Endothelial cell of umbilical vein (primary cell): ENCODE measurements at regions not wholly inside any gene's neighbourhood (a gene's known extent, or its start where the extent isn't known, plus 50 kb on each side); places are given as distances from the start of the nearest gene placed in this dataset.

ENCODE experiments used
- BruUV-seq: library from RNA; stranded (reverse); fragments of 400-500 nt; replicated peaks from 2 replicates; lab custom pipeline; 2021; lab: Mats Ljungman, UMichigan
- CTCF ChIA-PET: fragments of 300-600, 350-600 bp; sonication (Branson Sonifier 250); formaldehyde crosslinking; loops from one replicate; lab custom pipeline; 2021; ENCODE audit warnings: antibody characterized with exemption, inconsistent platforms; lab: Charles Lee
- POLR2A ChIA-PET: fragments of 300-600, 350-600 bp; sonication (Branson Sonifier 250); formaldehyde crosslinking; loops from one replicate; lab custom pipeline; 2021; ENCODE audit warnings: antibody characterized with exemption, inconsistent platforms; lab: Charles Lee
- DNase-seq: peaks from one replicate; pipeline ENCODE4 v3.0.0-alpha.2; 2011; ENCODE audit warnings: low read depth, low spot score
- FAIRE-seq: peaks from 2 replicates; lab custom pipeline; 2011; peaks lifted over from hg19 to GRCh38; lab: Jason Lieb, UNC
- H2AFZ ChIP-seq: 2 replicates; pipeline ENCODE4 v1.6.0; 2012; ENCODE audit warnings: low read depth, low read length, control low read depth, inconsistent platforms
- H3K27ac ChIP-seq: 2 replicates; pipeline ENCODE4 v1.5.1; 2011; ENCODE audit warnings: low read depth, mild to moderate bottlenecking, control low read depth, low read length, moderate library complexity; ENCODE audit not compliant: insufficient read depth
- H3K27me3 ChIP-seq, 2 experiments: 2 replicates each; pipeline versions ENCODE4 v1.6.0 to v1.6.1; 2011; ENCODE audit warnings: low read length in 2 of 2, mixed read lengths in 1 of 2; ENCODE audit not compliant: control insufficient read depth in 2 of 2, insufficient read depth in 2 of 2
- H3K36me3 ChIP-seq, 2 experiments: 2 replicates in 1 of 2; 3 replicates in 1 of 2; pipeline ENCODE4 v1.5.1; 2011; ENCODE audit warnings: low read length in 2 of 2, mild to moderate bottlenecking in 1 of 2, moderate library complexity in 1 of 2; ENCODE audit not compliant: control insufficient read depth in 2 of 2, insufficient read depth in 2 of 2; ENCODE audit errors: extremely low read depth in 1 of 2
- H3K4me1 ChIP-seq: 3 replicates; pipeline ENCODE4 v1.5.1; 2011; ENCODE audit warnings: mild to moderate bottlenecking, low read length; ENCODE audit not compliant: control insufficient read depth, insufficient read depth; ENCODE audit errors: extremely low read depth
- H3K4me2 ChIP-seq: 2 replicates; pipeline ENCODE4 v1.6.1; 2011; ENCODE audit warnings: low read length, control low read depth, mixed read lengths; ENCODE audit not compliant: insufficient read depth
- H3K4me3 ChIP-seq, 3 experiments: fragments of 200-600 bp in 1 of 3; sonication (generic), shearing (Covaris generic) in 1 of 3; replicated peaks in 1 of 3; 2 replicates each; pipeline ENCODE4 v1.5.1; 2011 to 2016; ENCODE audit warnings: control low read depth in 3 of 3, low read length in 3 of 3, mild to moderate bottlenecking in 2 of 3, inconsistent platforms in 1 of 3, low read depth in 1 of 3, moderate library complexity in 1 of 3; ENCODE audit not compliant: insufficient read depth in 1 of 3
- H3K79me2 ChIP-seq: 2 replicates; pipeline ENCODE4 v1.6.0; 2012; ENCODE audit warnings: low read length, inconsistent platforms; ENCODE audit not compliant: control insufficient read depth, insufficient read depth
- H3K9ac ChIP-seq: replicated peaks from 2 replicates; pipeline ENCODE3; 2011; ENCODE audit warnings: low read length, control low read depth; ENCODE audit not compliant: insufficient read depth; ENCODE audit errors: extremely low read depth
- H3K9me1 ChIP-seq: replicated peaks from 3 replicates; pipeline ENCODE4 v1.6.0; 2011; ENCODE audit warnings: mild to moderate bottlenecking, low read length; ENCODE audit not compliant: control insufficient read depth, insufficient read depth; ENCODE audit errors: extremely low read depth
- H3K9me3 ChIP-seq: replicated peaks from 2 replicates; pipeline ENCODE4 v1.5.1; 2012; ENCODE audit warnings: low read length, inconsistent platforms; ENCODE audit not compliant: control insufficient read depth, insufficient read depth
- H4K20me1 ChIP-seq: replicated peaks from 2 replicates; pipeline ENCODE3; 2011; ENCODE audit warnings: mild to moderate bottlenecking, low read length; ENCODE audit not compliant: control insufficient read depth, insufficient read depth; ENCODE audit errors: extremely low read depth
- EZH2 ChIP-seq: IDR thresholded peaks from 2 replicates; pipeline ENCODE4 v1.6.1; 2012; ENCODE audit warnings: borderline replicate concordance, low read depth, mild to moderate bottlenecking, moderate library complexity, low read length, inconsistent platforms; ENCODE audit not compliant: severe bottlenecking
- FOS ChIP-seq: IDR thresholded peaks from 2 replicates; pipeline ENCODE4 v1.6.1; 2011; ENCODE audit warnings: mild to moderate bottlenecking, low read length, moderate library complexity, borderline replicate concordance; ENCODE audit not compliant: insufficient read depth
- GATA2 ChIP-seq: IDR thresholded peaks from 2 replicates; pipeline ENCODE4 v1.7.0; 2011; ENCODE audit warnings: low read depth, mild to moderate bottlenecking, moderate library complexity, mixed read lengths, low read length; ENCODE audit not compliant: insufficient read length, insufficient read depth
- JUN ChIP-seq: IDR thresholded peaks from 2 replicates; pipeline ENCODE4 v1.6.1; 2011; ENCODE audit warnings: borderline replicate concordance, low read depth; ENCODE audit not compliant: insufficient read length, insufficient read depth
- MYC ChIP-seq: IDR thresholded peaks from one replicate; pipeline ENCODE4 v1.6.1; 2011; ENCODE audit warnings: mild to moderate bottlenecking, low read depth, low read length
- POLR2A ChIP-seq: IDR thresholded peaks from 2 replicates; pipeline ENCODE4 v1.6.1; 2012; ENCODE audit warnings: low read depth, mild to moderate bottlenecking, control low read depth, low read length
- POLR2AphosphoS5 ChIP-seq: IDR thresholded peaks from 2 replicates; pipeline ENCODE4 v1.6.1; 2012; ENCODE audit warnings: low read depth, mild to moderate bottlenecking, control low read depth, low read length, moderate library complexity; ENCODE audit not compliant: insufficient read depth
- dilution Hi-C: fragments of 300-500 bp; cut with MboI; formaldehyde crosslinking; loops from one replicate; pipeline ENCODE4 v1.15.0; 2019; ENCODE audit warnings: low sequenced_read_pairs; ENCODE audit not compliant: extremely low pct_ligation_motif_present
- intact Hi-C: fragments of 100-400 bp; cut with micrococcal nuclease; formaldehyde crosslinking; loops from one replicate; pipeline ENCODE4 v1.10.0; 2022
- TF ChIP-seq, protein P1 (sequence below): IDR thresholded peaks from 2 replicates; pipeline ENCODE4 v1.6.1; 2011; ENCODE audit not compliant: insufficient read depth, insufficient read length
- TF ChIP-seq, protein P2 (sequence below), 2 donors: IDR thresholded peaks; 1 replicate in 1 of 2; 2 replicates in 1 of 2; pipeline ENCODE4 v1.5.1; 2011; ENCODE audit warnings: low read length in 2 of 2, mild to moderate bottlenecking in 2 of 2, moderate library complexity in 2 of 2, control low read depth in 1 of 2, inconsistent platforms in 1 of 2, low read depth in 1 of 2; ENCODE audit not compliant: insufficient read depth in 1 of 2; ENCODE audit errors: extremely low read depth in 1 of 2

DNA sequence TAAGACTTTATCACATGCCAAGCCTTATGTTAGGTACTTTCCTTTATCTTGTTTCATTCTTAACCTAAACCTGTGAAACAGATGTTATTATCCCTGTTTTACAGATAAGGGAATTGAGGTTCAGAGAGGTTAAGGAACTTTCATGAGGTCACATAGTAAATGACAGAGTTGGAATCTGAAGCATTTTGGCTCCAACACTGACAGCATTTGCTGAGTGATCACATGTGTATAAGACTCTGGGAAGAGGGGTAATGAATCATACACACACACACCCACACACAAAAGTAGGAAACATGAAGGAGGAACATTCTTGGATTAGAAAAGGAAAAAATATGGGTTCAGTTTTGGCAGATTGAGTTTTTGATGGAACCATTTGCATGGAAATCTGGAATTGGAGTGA lies 212.5 kb downstream of the GJA1 start:
- no peak for FAIRE-seq

DNA sequence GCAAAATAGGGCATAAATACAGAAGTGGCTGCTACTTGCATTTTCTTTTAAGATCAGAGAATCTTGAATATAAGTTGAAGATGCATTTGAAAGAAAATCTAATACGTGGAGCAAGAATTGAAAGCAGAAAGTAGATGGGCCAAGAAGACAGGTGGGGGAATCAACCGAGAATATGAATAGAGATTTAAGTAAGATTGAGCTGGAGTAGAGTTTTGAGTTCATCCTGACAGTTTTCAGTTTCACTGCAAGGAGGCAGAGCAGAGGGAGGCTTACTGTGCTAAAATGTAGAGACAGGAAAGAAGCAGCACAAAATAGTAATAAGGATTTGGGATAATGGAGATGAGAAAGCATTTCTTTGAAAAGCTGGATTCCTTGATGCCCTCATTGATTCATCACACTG lies 214.5 kb downstream of the GJA1 start:
- dilution Hi-C loops = no loop called here
- no peaks in the 10 kb centered on the region for H3K9me3 ChIP-seq

More for the DNA sequence above, 212.5 kb downstream of the GJA1 start:
- Histone ChIP-seq H3K9ac (no peak overlapping the region), H3K27ac (no peak overlapping the region), H3K9me1 (no peaks in the 10 kb centered on the region), H3K27me3 (no peaks in the 10 kb centered on the region), H3K4me2 (no peak overlapping the region), H4K20me1 (no peaks in the 10 kb centered on the region), H3K36me3 (no peaks in the 10 kb centered on the region), H2AFZ (no peak overlapping the region), H3K9me3 (no peaks in the 10 kb centered on the region), H3K4me3 (no peak overlapping the region), H3K4me1 (peaks cover 33% of the 10 kb centered on the region), H3K79me2 (no peaks in the 10 kb centered on the region)
- intact Hi-C loops (no loop called here), dilution Hi-C loops (no loop called here)
- peak; percentile 70 for TF ChIP-seq FOS
- TF ChIP-seq JUN = peak; percentile 32
- TF ChIP-seq POLR2AphosphoS5 = no peak
- no peak for TF ChIP-seq EZH2
- peak; percentile 11 for TF ChIP-seq GATA2
- TF ChIP-seq MYC = no peak
- ChIA-PET CTCF (no interaction called here), POLR2A (no interaction called here)
- no TSS peak for BruUV-seq
- peak; percentile 81 for DNase-seq

More for the DNA sequence above, 214.5 kb downstream of the GJA1 start:
- BruUV-seq = no TSS peak
- H3K4me1 ChIP-seq = peaks cover 45% of the 10 kb centered on the region
- H2AFZ ChIP-seq = no peak overlapping the region
- H3K9me1 ChIP-seq = no peaks in the 10 kb centered on the region
- no peaks in the 10 kb centered on the region for H4K20me1 ChIP-seq
- no peaks in the 10 kb centered on the region for H3K27me3 ChIP-seq
- H3K79me2 ChIP-seq = no peaks in the 10 kb centered on the region
- H3K4me2 ChIP-seq = no peak overlapping the region
- intact Hi-C loops = loop anchor here (5.0 kb wide), 2 partner anchors 77 to 382 kb away; no protein-coding TSS in a partner anchor
- H3K4me3 ChIP-seq = no peak overlapping the region
- TF ChIP-seq FOS (no peak), JUN (no peak), MYC (no peak), POLR2A (no peak), POLR2AphosphoS5 (no peak), GATA2 (no peak), EZH2 (no peak)
- TF ChIP-seq, protein P1, sequence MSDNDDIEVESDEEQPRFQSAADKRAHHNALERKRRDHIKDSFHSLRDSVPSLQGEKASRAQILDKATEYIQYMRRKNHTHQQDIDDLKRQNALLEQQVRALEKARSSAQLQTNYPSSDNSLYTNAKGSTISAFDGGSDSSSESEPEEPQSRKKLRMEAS = no peak
- TF ChIP-seq, protein P2, sequence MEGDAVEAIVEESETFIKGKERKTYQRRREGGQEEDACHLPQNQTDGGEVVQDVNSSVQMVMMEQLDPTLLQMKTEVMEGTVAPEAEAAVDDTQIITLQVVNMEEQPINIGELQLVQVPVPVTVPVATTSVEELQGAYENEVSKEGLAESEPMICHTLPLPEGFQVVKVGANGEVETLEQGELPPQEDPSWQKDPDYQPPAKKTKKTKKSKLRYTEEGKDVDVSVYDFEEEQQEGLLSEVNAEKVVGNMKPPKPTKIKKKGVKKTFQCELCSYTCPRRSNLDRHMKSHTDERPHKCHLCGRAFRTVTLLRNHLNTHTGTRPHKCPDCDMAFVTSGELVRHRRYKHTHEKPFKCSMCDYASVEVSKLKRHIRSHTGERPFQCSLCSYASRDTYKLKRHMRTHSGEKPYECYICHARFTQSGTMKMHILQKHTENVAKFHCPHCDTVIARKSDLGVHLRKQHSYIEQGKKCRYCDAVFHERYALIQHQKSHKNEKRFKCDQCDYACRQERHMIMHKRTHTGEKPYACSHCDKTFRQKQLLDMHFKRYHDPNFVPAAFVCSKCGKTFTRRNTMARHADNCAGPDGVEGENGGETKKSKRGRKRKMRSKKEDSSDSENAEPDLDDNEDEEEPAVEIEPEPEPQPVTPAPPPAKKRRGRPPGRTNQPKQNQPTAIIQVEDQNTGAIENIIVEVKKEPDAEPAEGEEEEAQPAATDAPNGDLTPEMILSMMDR (IDR thresholded peaks at IDR 0.05; ENCODE audit: extremely low read depth in 1 of 2, insufficient read depth in 1 of 2, low read depth in 1 of 2, low read length in 2 of 2) = no peak
- H3K36me3 ChIP-seq = no peaks in the 10 kb centered on the region
- no peak overlapping the region for H3K27ac ChIP-seq
- ChIA-PET CTCF (no interaction called here), POLR2A (no interaction called here)
- DNase-seq = no peak
- no peak for FAIRE-seq
- no peak overlapping the region for H3K9ac ChIP-seq
